ENCODE measurements at regions not wholly inside any gene's neighbourhood (a gene's known extent, or its start where the extent isn't known, plus 50 kb on each side); places are given as distances from the start of the nearest gene placed in this dataset.
"Not testable (repeated sequence)": the region's sequence is repeated elsewhere in the genome, so short reads cannot be mapped to it uniquely, and the experiment has no call there.

DNA sequence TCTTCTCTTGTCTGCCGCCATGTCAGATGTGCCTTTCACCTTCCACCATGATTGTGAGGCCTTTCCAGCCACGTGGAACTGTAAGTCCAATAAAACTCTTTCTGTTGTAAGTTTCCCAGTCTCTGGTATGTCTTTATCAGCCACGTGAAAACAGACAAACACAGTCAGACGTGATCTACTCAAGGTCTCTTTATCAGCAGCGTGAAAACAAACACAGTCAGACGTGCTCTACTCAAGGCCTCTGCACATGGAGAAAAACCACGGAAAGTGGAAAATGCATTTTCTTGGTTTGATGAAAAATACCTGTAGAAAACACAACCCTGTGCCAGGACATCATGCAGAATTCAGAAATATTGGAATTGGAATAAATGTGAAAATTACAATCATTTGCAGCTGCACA lies 1115.7 kb downstream of the TMEM121 start:
- no peak overlapping the region for H3K27ac ChIP-seq
- no peak for TF ChIP-seq CTCF (conservative IDR thresholded peaks at IDR 0.05)

- not testable (repeated sequence) for H3K27ac ChIP-seq
Observed at GRCh38 chr14:106642971-106643370, 1116.6 kb downstream of the TMEM121 start.

GRCh38 chr14:106648874-106649273 lies 1122.5 kb downstream of the TMEM121 start:
- not testable (repeated sequence) for H3K27ac ChIP-seq

GRCh38 chr14:106651016-106651415 lies 1124.6 kb downstream of the TMEM121 start:
- no peak for TF ChIP-seq CTCF (conservative IDR thresholded peaks at IDR 0.05)
- H3K27ac ChIP-seq: no peak overlapping the region

GRCh38 chr14:106652494-106652893 lies 1126.1 kb downstream of the TMEM121 start:
- H3K27ac ChIP-seq: no peak overlapping the region

GRCh38 chr14:106657460-106657859 lies 1131.1 kb downstream of the TMEM121 start:
- TF ChIP-seq CTCF (conservative IDR thresholded peaks at IDR 0.05): peak; percentile 46; the same call in 1 of the 2 replicates

More at GRCh38 chr14:106652494-106652893, 1126.1 kb downstream of the TMEM121 start:
- 0 out of 2 replicates have a peak, but pooled peaks have one; percentile 8 for TF ChIP-seq CTCF (conservative IDR thresholded peaks at IDR 0.05)

DNA sequence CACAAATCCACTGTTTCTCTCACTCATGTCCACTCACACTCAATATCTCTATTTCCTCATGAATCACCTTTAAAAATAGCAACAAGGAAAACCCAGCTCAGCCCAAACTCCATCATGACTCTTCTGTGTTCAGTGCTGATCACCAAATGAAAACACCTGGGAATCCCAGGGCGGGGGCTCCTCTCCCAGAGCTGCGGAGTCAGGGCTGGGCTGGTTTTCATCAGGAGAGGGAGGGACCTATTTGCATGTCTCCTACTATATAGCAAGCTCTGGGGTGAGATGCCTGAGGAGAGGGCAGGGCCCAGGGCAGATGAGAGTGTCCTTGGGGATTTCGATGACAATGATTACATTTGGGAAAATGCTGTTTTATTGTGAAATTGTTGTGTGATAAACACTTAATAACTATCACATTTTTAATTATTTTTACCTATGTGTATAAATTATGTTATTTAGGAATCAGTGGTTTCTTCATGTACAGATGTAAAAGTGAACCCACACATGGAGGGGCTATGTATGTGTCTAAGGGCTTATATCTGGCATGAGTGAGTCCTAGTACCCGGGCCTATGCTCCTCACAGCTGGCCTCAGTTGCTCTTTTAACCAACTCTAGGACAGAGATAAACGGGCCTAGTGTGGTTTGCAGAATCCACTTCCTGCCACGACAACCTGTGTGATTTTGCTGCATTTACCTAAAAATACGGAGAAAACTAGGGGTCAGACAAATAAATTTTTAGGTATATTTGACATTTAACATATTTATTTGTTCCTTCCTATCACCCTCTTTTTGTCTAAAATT lies 1131.9 kb downstream of the TMEM121 start:
- H3K27ac ChIP-seq: not testable (repeated sequence)

More at GRCh38 chr14:106657460-106657859, 1131.1 kb downstream of the TMEM121 start:
- no peak overlapping the region for H3K27ac ChIP-seq

DNA sequence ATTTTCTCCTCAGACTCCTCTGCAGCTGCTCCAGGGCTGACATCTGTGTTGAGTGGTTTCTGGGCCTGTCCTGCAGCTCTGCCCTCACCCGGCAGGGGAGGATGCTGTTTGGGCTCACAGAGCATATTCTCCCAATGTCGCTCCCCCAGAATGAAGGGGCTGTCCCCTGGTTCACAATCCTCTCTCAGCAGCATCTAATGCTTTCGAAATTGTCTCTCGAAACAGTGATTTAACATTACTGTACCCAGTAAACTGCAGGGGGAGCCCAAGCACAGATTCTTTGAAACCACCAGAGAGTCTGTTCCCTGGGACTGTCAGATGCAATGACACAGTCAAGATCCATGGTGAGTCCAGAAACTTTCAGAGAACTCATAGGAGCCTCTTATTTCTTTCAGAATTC lies 1135.2 kb downstream of the TMEM121 start:
- not testable (repeated sequence) for H3K27ac ChIP-seq
- TF ChIP-seq CTCF (conservative IDR thresholded peaks at IDR 0.05): peak; percentile 71

- no peak overlapping the region for H3K27ac ChIP-seq
- no peak for TF ChIP-seq CTCF (conservative IDR thresholded peaks at IDR 0.05)
Observed at GRCh38 chr14:106662936-106663550, 1136.7 kb downstream of the TMEM121 start.

Data from VCaP (cell line).